ENCODE measurements at regions not wholly inside any gene's neighbourhood (a gene's known extent, or its start where the extent isn't known, plus 50 kb on each side); places are given as distances from the start of the nearest gene placed in this dataset.
"Not testable (repeated sequence)": the region's sequence is repeated elsewhere in the genome, so short reads cannot be mapped to it uniquely, and the experiment has no call there.

DNA sequence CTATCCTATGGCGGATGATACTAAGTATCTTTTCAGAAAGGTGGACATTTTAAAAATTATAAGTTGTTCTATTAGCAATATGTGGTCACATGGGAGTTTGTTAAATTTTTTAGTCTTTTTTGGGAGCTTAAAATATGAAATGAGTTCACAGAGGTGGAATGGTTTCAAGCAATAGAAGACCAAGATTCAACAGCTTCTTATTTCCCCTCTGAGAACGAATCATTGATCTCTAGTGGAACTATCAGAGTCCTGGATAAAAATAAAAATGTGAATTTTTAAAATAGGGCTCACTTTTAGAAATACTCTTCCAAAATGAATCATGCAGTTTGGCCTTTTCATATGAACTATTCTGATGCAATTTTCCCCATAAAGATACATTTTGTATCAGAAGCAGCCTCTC is 467.7 kb upstream of the KLF6 start:
- in situ Hi-C loops (cut with MboI; ENCODE audit: low pct_unique_long_range_greater_than_20kb, low sequenced_read_pairs), result no loop called here
- no peak for DNase-seq

DNA sequence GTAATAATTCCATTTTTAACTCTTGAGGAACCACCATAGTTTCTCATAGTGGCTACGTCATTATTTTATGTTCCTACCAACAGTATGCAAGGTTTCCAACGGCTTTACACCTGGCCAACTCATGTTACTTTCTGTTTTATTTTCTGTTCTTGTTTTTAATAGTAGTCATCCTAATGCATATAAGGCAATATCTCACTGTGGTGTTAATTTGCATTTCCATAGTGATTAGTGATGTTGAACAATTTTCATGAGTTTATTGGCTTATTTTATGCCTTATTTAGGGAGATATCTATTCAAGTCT is 465.5 kb upstream of the KLF6 start:
- in situ Hi-C loops (cut with MboI; ENCODE audit: low pct_unique_long_range_greater_than_20kb, low sequenced_read_pairs), result no loop called here
- DNase-seq, result no peak

DNA sequence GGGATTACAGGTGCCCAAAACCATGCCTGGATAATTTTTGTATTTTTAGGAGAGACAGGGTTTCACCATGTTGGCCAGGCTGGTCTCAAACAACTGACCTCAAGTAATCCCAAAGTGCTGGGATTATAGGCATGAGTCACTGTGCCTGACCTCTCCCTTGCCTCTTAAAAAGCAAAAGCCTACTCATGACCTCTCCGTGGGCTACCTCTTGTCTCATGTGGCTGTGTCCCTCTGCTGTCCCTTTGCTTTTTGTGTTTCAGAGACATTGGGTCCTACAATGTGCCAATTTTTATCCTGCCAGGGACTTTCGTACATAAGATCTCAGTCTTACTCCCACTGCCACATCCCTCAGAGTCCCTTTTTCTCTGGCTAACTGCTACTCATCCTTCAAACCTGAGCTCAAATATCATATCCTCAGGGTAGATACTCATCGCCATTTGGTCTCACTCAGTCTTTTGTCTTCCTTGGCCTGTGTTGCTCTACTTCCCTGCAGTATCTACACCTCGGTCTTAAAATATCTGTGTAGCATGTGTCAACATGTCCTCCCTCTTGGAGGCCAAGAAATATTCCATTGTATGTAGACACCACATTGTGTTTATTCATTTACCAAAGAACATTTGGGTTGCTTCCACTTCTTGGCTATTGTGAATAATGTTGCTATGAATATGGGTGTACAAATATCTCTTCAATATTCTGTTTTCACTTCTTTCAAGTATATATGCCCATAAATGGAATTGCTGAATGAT is 465.0 kb upstream of the KLF6 start:
- no peak for DNase-seq
- in situ Hi-C loops (cut with MboI; ENCODE audit: low pct_unique_long_range_greater_than_20kb, low sequenced_read_pairs), result no loop called here

DNA sequence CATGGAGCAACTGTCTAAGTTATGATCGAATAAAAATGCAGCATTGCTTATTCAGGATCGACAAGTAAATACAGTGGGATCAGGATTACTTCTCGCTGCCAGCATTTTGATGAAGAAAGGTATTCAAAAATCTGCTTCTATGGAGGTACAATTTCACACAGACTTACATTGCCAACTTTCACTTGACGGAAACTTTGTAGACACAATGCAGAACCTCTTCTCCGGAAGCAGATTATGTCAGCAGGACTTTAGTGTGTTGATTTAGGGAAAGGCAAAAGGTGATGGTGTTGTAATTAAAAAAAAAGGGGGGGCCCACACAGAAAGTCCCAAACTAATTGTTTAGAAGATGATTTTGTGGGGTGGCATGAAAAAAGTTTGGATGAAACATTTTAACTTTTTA is 462.4 kb upstream of the KLF6 start:
- DNase-seq, result no peak
- in situ Hi-C loops (cut with MboI; ENCODE audit: low pct_unique_long_range_greater_than_20kb, low sequenced_read_pairs), result no loop called here

DNA sequence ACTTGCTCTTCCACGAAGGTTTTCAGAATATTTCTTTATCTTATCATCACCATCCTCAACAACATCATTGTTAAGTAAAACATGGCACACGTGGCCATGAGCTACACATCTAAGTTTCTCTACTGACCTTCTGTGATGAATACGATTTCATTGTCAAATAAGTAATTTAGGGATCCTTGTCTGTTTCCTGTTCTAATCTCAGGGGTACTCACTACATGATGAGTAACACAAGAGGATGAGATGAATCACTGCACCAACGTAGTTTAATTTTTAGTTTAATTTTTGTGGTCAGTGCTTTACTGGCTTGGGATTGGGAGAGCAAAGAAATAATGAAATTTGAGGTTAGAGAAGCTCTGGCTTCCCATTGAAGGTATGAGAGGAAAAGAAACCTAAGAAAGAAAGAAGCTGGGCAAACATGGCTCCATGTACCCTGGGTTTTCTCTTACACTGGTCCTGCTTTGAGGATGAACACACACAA is 461.9 kb upstream of the KLF6 start:
- in situ Hi-C loops (cut with MboI; ENCODE audit: low pct_unique_long_range_greater_than_20kb, low sequenced_read_pairs), result no loop called here
- no peak for DNase-seq

DNA sequence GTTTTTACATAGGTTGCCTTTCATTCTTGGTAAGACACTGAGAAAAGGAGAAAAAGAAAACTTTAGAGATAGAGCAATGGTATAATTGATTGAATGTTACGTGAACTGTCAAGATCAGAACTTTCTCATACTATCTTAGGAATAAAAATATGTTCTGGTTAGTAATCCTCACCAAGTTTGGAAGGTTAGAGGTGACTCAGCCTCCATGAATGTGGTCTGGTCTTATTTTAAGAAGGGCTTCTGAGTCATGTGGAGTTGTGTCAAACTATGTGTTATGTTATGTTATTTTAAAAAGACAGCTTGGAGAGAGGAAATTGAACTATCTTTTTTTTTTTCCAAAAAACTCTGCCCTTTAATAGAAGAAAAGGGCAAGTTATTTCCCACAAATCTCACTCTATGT is 458.6 kb upstream of the KLF6 start:
- no peak for DNase-seq
- in situ Hi-C loops (cut with MboI; ENCODE audit: low pct_unique_long_range_greater_than_20kb, low sequenced_read_pairs), result no loop called here

DNA sequence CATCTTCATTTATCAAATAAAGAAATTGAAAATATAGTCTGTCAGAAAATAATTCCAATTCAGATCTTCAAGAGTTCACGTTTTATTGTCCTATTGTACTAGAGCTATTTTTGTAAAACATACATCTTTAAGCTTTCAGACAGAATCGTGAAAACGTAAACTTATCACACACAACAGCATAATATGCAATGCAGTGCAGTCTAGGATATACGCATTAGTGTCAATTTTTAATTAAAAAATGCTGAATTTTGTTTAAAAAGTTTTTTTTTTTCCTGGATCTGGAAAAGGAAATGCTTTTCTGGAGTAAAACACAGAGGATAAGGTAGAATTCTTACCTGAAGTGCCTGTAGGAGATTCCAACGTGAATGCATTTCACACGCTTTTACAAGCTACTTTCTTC is 458.2 kb upstream of the KLF6 start:
- in situ Hi-C loops (cut with MboI; ENCODE audit: low pct_unique_long_range_greater_than_20kb, low sequenced_read_pairs), result no loop called here
- DNase-seq, result no peak

DNA sequence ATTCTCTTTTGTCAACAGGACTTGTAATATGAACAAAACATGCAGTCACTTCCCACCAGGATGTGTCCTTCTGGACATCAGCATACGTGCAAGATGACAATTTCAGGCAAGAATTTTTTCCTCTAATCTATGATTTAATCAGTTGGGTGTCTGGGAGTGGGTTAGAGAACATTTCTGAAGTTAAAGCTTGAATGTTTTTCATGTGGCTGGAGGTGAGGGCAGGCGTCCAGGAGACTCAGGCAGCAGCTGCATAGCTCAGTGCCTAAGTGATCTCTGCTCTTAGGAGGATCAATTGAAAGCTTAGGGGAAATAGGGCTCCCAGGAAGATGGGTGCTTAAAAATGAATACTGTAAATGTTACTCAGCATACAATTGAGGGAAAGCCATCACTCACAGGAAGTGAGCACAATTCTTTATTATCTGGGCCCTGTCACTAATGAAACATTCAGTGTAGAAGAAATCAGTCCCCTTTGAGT is 457.6 kb upstream of the KLF6 start:
- in situ Hi-C loops (cut with MboI; ENCODE audit: low pct_unique_long_range_greater_than_20kb, low sequenced_read_pairs), result no loop called here
- no peak for DNase-seq

DNA sequence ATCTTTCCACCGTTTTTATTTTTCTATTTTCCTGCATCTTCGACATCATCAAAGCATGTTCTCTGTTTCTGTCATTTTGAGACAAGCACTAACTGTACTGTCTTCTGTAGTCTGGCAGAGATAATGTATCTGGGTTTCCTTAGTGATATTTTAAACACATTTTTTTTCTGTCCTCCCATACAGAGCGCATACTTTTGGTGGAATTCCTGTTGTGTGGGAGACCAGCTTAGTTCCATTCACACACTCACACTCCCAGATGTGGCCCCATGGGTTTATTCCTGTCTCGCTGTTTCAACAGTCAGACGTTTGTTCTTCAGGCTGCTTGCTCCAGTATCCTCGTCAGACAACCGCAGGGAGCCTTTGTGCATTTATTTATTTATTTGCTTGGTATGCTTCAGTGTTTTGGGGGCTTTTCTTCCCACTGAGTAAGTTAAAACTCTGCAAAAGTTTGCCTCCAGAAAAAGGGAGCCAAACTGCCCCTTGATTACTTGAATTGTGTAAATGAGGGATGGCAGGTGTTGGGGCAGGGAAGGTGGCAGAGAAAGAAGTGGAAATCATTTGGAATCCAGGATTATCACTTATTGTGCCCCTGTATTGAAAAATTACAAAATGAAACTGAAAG is 456.8 kb upstream of the KLF6 start:
- in situ Hi-C loops (cut with MboI; ENCODE audit: low pct_unique_long_range_greater_than_20kb, low sequenced_read_pairs), result no loop called here
- no peak for DNase-seq

DNA sequence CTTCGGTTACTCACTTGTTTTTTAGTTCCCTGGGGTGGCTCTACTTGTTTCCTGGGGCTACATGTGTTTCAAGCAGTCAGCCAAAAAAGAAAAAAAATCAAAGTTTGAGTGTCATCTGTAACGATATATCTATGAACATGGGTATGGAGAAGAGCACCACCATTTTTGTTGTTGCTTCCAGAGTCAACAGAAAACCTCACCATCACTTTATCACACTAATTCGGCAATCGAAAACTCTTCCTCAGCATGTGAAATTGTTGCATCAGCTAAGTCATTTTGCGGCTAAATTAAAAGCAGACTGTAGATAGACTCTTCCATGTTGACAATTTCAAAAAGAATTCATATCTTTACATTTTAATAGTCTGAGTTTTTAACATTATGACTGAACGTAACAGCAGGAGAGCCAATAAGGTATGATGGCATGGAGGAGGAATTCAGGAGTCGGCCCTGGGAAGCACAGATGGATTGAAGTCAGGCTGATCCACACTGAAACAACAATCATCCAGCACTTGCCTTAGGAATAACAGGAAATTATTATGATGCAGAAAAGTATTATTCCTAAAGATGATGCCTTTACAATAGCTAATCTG is 455.7 kb upstream of the KLF6 start:
- no peak for DNase-seq
- in situ Hi-C loops (cut with MboI; ENCODE audit: low pct_unique_long_range_greater_than_20kb, low sequenced_read_pairs), result no loop called here

DNA sequence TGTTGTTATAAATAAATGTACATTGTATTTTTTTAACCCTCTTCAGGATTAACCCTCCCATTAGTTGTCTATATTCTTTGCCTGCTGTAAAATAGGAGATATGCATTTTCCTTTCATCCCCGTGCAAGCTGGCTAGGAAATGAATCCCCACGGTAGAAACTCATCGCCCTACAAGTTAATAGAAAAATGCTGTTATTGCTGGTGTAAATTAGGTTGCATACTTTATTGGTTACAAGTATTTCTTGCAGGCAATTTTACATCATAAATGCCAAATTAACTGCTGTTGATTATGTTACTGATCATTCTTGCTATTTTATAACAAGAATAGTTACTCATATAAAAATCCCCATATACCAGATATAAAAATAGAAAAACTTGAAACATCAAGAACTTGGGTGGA is 454.2 kb upstream of the KLF6 start:
- in situ Hi-C loops (cut with MboI; ENCODE audit: low pct_unique_long_range_greater_than_20kb, low sequenced_read_pairs), result no loop called here
- DNase-seq, result no peak

DNA sequence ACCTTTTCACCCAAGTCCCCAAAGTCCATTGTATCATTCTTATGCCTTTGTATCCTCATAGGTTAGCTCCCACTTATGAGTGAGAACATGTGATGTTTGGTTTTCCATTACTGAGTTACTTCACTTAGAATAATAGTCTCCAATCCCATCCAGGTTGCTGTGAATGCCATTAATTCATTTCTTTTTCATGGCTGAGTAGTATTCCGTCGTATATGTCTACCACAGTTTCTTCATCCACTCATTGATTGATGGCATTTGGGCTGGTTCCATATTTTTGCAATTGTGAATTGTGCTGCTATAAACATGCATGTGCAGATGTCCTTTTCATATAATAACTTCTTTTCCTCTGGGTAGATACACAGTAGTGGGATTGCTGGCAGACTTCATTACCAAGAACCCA is 451.9 kb upstream of the KLF6 start:
- in situ Hi-C loops (cut with MboI; ENCODE audit: low pct_unique_long_range_greater_than_20kb, low sequenced_read_pairs); DNase-seq: not testable (repeated sequence)

DNA sequence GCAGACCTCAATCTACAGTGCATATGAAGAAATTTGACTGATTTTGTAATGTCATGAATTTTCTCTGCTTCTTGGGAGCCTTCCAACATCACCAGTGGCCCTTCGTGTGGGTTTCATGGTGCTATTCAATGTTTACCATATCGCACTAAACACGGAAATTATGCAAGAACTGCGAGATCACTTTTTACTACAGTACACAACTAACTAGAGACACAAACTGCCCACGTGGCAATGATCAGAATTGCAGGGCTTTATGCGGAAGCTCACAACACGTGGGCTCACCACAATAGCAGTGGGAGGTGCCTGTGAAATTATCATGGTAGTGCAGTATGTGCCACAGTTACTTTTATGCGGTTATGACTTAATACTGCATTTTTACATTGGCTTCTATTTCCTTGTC is 449.7 kb upstream of the KLF6 start:
- DNase-seq, result peak; percentile 84
- in situ Hi-C loops (cut with MboI; ENCODE audit: low pct_unique_long_range_greater_than_20kb, low sequenced_read_pairs), result no loop called here

DNA sequence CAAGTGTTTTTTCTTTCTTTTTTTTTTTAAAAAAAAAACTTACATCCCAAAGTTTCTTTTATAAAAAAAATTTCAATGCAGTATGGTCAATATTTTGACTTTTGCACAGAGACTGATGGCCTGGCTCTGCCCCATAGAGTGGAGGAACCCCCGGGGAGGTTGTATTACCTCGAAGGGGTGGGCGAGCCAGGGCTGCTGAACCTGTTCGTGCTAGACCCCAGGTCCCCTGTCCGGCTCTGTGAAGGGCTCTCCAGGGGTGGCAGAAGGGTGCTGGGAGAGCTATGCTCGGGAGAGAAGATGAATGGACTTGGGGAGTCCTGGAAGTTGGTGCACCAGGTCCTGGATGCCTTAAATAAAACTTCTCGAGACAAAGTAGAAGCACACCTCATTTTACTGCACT is 446.4 kb upstream of the KLF6 start:
- in situ Hi-C loops (cut with MboI; ENCODE audit: low pct_unique_long_range_greater_than_20kb, low sequenced_read_pairs), result no loop called here
- DNase-seq, result no peak

DNA sequence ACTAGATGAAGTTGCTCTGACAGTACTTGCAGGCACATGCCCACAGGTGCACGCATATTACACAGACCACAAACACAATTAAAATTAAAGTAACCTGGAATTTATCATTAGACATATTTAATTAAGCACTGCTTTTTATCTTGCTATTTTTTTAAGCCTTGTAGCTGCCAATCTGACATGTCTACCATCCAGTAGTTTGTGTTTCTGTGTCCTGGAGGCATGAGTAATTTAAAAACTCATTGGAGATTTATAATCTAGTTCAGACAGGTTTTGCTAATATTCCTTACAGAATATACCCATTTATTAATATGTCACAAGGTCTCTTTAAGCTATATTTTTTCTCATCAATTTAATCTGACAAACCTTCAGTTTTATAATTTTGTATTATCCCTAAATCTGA is 445.0 kb upstream of the KLF6 start:
- in situ Hi-C loops (cut with MboI; ENCODE audit: low pct_unique_long_range_greater_than_20kb, low sequenced_read_pairs), result no loop called here
- no peak for DNase-seq

DNA sequence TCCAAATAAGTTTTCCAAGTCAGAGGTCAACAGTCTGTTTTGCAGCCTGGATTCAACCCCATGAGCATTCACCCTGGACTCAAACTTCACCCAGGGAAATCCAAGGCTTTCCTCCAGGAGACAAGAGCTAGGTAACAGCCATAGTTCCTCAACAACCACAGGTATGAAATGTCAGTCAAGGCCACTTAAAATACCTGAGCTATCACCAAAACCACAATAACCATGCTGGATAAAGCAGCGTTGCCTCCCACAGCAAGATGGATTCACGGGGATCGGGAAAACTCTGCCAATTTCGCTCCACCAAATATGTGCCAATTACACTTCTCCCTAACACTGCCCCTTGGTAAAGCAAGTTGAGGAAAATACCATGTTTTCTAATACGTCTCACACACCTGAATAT is 444.1 kb upstream of the KLF6 start:
- no peak for DNase-seq
- in situ Hi-C loops (cut with MboI; ENCODE audit: low pct_unique_long_range_greater_than_20kb, low sequenced_read_pairs), result no loop called here

DNA sequence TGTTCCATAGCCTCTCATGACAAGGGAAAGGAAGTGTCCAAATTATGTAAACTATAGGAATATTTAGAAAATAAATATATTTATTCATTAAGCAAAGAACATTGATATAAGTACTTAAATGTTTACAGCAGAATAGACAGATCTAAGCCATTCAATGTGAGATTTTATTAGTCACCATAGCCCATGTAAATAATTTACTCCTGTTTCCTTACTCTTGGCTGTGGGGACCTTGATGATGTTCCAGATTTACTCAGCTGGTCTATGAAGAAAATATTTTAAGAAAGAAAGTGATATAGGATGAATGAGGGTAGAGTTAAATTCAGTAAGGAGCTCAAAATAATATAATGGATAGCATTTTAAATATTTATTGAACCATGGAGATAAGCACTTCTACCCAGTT is 442.6 kb upstream of the KLF6 start:
- in situ Hi-C loops (cut with MboI; ENCODE audit: low pct_unique_long_range_greater_than_20kb, low sequenced_read_pairs), result no loop called here
- DNase-seq, result no peak

DNA sequence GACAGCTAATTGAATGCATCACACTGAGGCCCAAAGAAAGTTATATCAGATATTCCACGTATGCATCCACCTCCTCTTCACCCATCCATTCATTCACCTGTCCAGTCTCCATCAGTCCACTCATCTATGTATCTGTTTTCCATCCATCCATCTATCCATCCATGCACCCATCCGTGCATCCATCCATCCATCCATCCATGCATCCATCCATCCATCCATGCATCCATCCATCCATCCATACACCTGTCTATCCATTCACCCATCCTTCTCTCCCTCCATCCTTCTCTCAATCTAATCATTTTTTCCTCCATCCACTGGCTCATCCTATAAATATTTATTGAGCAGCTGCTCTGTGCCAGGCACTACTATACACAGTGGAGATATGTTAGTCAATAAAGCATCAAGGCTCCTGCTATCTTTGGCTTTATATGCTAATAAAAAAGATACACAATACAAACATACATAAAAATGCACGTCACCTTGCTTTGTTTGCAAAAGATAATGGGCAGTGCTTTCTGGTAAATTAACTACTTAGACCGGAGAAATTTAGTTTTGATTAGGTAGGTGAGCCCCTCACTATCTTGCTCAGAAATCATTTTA is 442.0 kb upstream of the KLF6 start:
- in situ Hi-C loops (cut with MboI; ENCODE audit: low pct_unique_long_range_greater_than_20kb, low sequenced_read_pairs), result no loop called here
- no peak for DNase-seq

DNA sequence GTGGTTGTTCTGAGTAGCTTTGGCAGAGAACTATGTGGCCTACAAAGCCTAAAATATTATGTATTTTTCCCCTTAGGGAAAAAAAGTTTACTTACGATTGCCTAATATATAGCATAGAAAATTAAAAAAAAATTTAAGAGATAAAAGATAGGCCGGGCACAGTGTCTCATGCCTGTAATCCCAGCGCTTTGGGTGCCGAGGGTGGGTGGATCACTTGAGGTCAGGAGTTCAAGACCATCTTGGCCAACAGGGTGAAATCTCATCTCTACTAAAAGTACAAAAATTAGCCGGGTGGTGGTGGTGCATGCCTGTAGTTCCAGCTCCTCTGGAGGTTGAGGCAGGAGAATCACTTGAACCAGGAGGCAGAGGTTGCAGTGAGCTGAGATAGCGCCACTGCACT is 439.2 kb upstream of the KLF6 start:
- DNase-seq, result no peak
- in situ Hi-C loops (cut with MboI; ENCODE audit: low pct_unique_long_range_greater_than_20kb, low sequenced_read_pairs), result no loop called here

DNA sequence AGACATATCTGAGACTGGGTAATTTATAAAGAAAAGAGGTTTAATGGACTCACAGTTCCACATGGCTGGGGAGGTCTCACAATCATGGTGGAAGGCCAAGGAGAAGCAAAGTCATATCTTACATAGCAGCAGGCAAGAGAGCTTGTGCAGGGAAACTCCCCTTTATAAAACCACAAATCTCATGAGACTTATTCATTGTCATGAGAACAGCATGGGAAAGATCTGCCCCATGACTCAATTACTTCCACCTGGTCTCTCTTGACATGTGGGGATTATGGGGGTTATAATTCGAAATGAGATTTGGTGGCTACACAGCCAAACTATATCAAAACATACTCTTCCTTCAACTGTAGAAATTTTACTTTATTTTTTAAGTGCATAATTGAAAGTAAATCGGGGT is 436.3 kb upstream of the KLF6 start:
- DNase-seq, result not testable (repeated sequence)

More for the DNA sequence above, 436.3 kb upstream of the KLF6 start:
- in situ Hi-C loops (cut with MboI; ENCODE audit: low pct_unique_long_range_greater_than_20kb, low sequenced_read_pairs), result not testable (repeated sequence)

All from KBM-7 (cell line).